ENCODE measurements at regions not wholly inside any gene's neighbourhood (a gene's known extent, or its start where the extent isn't known, plus 50 kb on each side); places are given as distances from the start of the nearest gene placed in this dataset.

DNA sequence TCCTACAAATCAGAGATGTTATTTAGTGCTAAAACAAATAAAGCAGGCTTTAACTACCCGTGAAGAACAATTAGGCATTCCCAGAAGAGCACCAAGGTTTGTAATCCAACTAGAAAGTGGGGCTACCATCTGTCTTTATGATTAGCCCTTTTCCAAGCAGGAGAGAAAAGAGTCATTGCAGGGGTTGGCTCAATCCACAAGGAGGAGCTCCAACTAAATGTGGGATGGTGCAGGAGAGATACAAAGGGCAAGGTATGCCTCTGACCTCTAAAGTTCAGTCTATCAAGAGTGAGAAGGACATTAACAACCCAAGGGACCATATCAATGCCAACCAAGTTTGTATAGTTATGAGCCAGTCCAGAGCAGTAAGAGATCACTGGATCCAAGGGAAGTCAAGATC is 382.7 kb upstream of the DUSP10 start:
- H3K9me3 ChIP-seq (replicated peaks): peaks cover 3% of the 10 kb centered on the region
- no peaks in the 10 kb centered on the region for H3K4me1 ChIP-seq
- H3K36me3 ChIP-seq: no peaks in the 10 kb centered on the region
- intact Hi-C loops (cut with micrococcal nuclease): no loop called here
- H3K27me3 ChIP-seq (ENCODE audit: low read depth): no peaks in the 10 kb centered on the region
- no peak overlapping the region for H3K4me3 ChIP-seq
- DNase-seq: no peak
- TF ChIP-seq CTCF (IDR thresholded peaks at IDR 0.05; ENCODE audit: borderline replicate concordance): no peak
- H3K27ac ChIP-seq (replicated peaks): no peak overlapping the region

DNA sequence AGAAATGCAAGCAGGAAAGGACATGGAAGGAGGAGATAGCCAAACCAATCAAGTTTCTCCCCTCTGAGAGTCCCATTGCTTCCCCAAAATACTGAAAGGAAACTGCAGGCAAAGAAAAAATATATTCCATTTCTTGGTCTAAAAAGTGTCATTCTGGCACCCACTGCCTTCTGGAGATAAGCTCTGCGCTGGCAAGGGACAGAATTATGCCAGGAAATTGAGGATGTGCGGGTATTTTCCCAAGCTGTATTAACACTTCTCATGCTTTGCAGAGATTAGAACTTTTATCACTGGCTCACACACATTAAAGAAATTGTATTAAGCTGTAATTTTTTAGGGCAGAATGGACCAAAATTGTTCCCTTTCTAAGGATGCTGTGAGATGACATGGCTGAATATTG is 381.2 kb upstream of the DUSP10 start:
- no peak for TF ChIP-seq CTCF (IDR thresholded peaks at IDR 0.05; ENCODE audit: borderline replicate concordance)
- no peak for DNase-seq
- peaks cover 3% of the 10 kb centered on the region for H3K9me3 ChIP-seq (replicated peaks)
- H3K4me1 ChIP-seq: no peaks in the 10 kb centered on the region
- no peak overlapping the region for H3K4me3 ChIP-seq
- intact Hi-C loops (cut with micrococcal nuclease): no loop called here
- H3K27me3 ChIP-seq (ENCODE audit: low read depth): peaks cover 3% of the 10 kb centered on the region
- no peak overlapping the region for H3K27ac ChIP-seq (replicated peaks)
- H3K36me3 ChIP-seq: no peaks in the 10 kb centered on the region

DNA sequence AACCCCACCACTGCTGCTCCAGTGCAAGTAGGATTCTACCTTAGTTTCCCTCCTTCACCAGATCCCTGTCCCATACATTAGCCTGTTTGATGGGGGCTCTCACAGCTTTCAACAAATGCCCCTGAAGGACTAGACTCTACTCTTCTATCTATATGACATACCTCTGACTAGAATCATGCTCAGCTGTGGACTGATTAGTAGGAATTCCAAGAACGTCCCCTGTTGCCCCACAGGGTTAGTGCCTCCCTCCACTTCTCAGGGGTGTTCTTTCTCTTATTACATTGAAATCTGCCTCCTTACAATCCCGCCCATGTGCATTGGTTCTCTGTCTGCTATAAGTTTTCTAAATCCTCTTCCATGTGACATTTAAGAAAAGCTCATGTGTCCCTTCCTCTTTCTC is 375.9 kb upstream of the DUSP10 start:
- DNase-seq: no peak
- no peaks in the 10 kb centered on the region for H3K36me3 ChIP-seq
- no peak overlapping the region for H3K27ac ChIP-seq (replicated peaks)
- intact Hi-C loops (cut with micrococcal nuclease): no loop called here
- H3K9me3 ChIP-seq (replicated peaks): no peaks in the 10 kb centered on the region
- no peaks in the 10 kb centered on the region for H3K4me1 ChIP-seq
- H3K4me3 ChIP-seq: no peak overlapping the region
- peaks cover 19% of the 10 kb centered on the region for H3K27me3 ChIP-seq (ENCODE audit: low read depth)
- TF ChIP-seq CTCF (IDR thresholded peaks at IDR 0.05; ENCODE audit: borderline replicate concordance): no peak

DNA sequence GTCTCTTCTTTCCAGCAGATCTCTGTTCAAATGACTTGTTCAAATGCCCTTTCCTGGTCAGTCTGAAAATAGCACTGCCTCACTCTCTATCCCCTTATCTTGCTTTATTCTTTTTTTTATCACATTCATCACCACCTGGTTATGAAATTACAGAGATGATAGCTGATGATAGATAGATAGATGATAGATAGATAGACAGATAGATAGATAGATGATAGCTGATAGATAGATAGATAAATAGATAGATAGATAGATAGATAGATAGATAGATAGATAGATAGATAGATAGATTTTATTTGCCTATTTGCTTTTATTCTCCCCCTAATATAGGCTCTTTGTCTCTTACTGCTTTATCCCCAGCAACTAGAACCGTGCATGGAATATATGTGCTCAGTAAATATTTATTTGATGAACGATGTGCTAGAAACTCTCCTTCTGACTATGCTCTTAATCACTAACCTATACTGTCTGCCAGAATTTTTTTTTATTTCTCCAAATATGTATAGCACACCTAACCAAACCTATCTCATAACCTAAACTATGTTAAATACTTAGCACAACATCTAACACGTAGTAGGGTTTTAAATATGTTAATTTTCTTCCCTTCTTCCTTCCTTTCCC is 372.8 kb upstream of the DUSP10 start:
- intact Hi-C loops (cut with micrococcal nuclease): no loop called here
- Histone ChIP-seq H3K9me3 (replicated peaks) (no peaks in the 10 kb centered on the region), H3K36me3 (no peaks in the 10 kb centered on the region), H3K27me3 (ENCODE audit: low read depth) (peaks cover 19% of the 10 kb centered on the region), H3K4me3 (no peak overlapping the region), H3K27ac (replicated peaks) (no peak overlapping the region), H3K4me1 (no peaks in the 10 kb centered on the region)
- no peak for DNase-seq
- no peak for TF ChIP-seq CTCF (IDR thresholded peaks at IDR 0.05; ENCODE audit: borderline replicate concordance)

GRCh38 chr1:222109836-222110235 is 367.9 kb upstream of the DUSP10 start:
- DNase-seq: no peak
- H3K9me3 ChIP-seq (replicated peaks): no peaks in the 10 kb centered on the region

More at GRCh38 chr1:222109836-222110235, 367.9 kb upstream of the DUSP10 start:
- Histone ChIP-seq H3K27ac (replicated peaks) (no peak overlapping the region), H3K36me3 (no peaks in the 10 kb centered on the region), H3K4me3 (no peak overlapping the region), H3K4me1 (peaks cover 20% of the 10 kb centered on the region), H3K27me3 (ENCODE audit: low read depth) (no peaks in the 10 kb centered on the region)
- intact Hi-C loops (cut with micrococcal nuclease): no loop called here
- no peak for TF ChIP-seq CTCF (IDR thresholded peaks at IDR 0.05; ENCODE audit: borderline replicate concordance)
